A673 (cell line): ENCODE measurements at regions not wholly inside any gene's neighbourhood (a gene's known extent, or its start where the extent isn't known, plus 50 kb on each side); places are given as distances from the start of the nearest gene placed in this dataset.

ENCODE experiments used
- CTCF ChIP-seq: fragments of 300-800, 200-600 bp; sonication (generic); conservative IDR thresholded peaks from 2 replicates; pipeline ENCODE4 v1.5.1; 2017; ENCODE audit warnings: low read depth, mild to moderate bottlenecking, antibody characterized with exemption, low read length, moderate library complexity, mixed read lengths
- EZH2 ChIP-seq: fragments of 200-600 bp; sonication (generic); IDR thresholded peaks from 2 replicates; pipeline ENCODE4 v1.6.1; 2017; ENCODE audit warnings: borderline replicate concordance, low read depth, mild to moderate bottlenecking, mixed read lengths, antibody characterized with exemption, low read length; ENCODE audit not compliant: poor library complexity, severe bottlenecking

GRCh38 chr5:8508231-8508630, 639.3 kb downstream of the MTRR start:
- TF ChIP-seq CTCF (no peak), EZH2 (no peak)
